GM21529 (cell line): ENCODE measurements at regions not wholly inside any gene's neighbourhood (a gene's known extent, or its start where the extent isn't known, plus 50 kb on each side); places are given as distances from the start of the nearest gene placed in this dataset.

Experiments used
- ATAC-seq: cut with Tn5 transposase; IDR thresholded peaks from one replicate; pipeline ENCODE4 v1.9.1; 2021; ENCODE audit not compliant: unreplicated experiment

- no peak for ATAC-seq
These were observed 81.3 kb upstream of the PRR16 start for GRCh38 chr5:120382833-120383232.

GRCh38 chr5:120386981-120387380, 77.1 kb upstream of the PRR16 start:
- no peak for ATAC-seq

GRCh38 chr5:120388016-120388781, 75.9 kb upstream of the PRR16 start:
- no peak for ATAC-seq

GRCh38 chr5:120394259-120394658, 69.8 kb upstream of the PRR16 start:
- ATAC-seq, result no peak

GRCh38 chr5:120396186-120396585, 67.9 kb upstream of the PRR16 start:
- ATAC-seq, result no peak

- ATAC-seq, result no peak
These were observed 63.7 kb upstream of the PRR16 start for GRCh38 chr5:120400356-120400755.

GRCh38 chr5:120402606-120403005, 61.5 kb upstream of the PRR16 start:
- ATAC-seq, result no peak

GRCh38 chr5:120405286-120405864, 58.7 kb upstream of the PRR16 start:
- ATAC-seq, result no peak

GRCh38 chr5:120405923-120406322, 58.2 kb upstream of the PRR16 start:
- ATAC-seq, result no peak

- no peak for ATAC-seq
These were observed 50.4 kb upstream of the PRR16 start for GRCh38 chr5:120413686-120414085.
